Activated naive CD4-positive, alpha-beta T cell treated with anti-CD3 and anti-CD28 coated beads, Interleukin-2, amount 10 ng/mL, durations not matched to agents 7 days and 5 days (primary cell): ENCODE measurements at regions not wholly inside any gene's neighbourhood (a gene's known extent, or its start where the extent isn't known, plus 50 kb on each side); places are given as distances from the start of the nearest gene placed in this dataset.

Experiments
- CTCF ChIA-PET: fragments of 350-600 bp; sonication (Branson Sonifier 250); formaldehyde crosslinking; loops from one replicate; lab custom pipeline; 2021; ENCODE audit warnings: antibody characterized with exemption; lab: Charles Lee
- DNase-seq: peaks from one replicate; pipeline ENCODE4 v3.0.0-alpha.2; 2020
- H3K27ac Mint-ChIP-seq: one replicate; pipeline ENCODE4 v1.8.0; 2021; ENCODE audit warnings: mild to moderate bottlenecking, moderate library complexity, mixed read lengths
- H3K27me3 Mint-ChIP-seq: one replicate; pipeline ENCODE4 v1.8.0; 2021; ENCODE audit warnings: mild to moderate bottlenecking, mixed read lengths
- H3K36me3 Mint-ChIP-seq: one replicate; pipeline ENCODE4 v1.8.0; 2021; ENCODE audit warnings: mixed read lengths
- H3K4me1 Mint-ChIP-seq: one replicate; pipeline ENCODE4 v1.8.0; 2021; ENCODE audit warnings: mixed read lengths
- H3K4me3 Mint-ChIP-seq: one replicate; pipeline ENCODE4 v1.8.0; 2021; ENCODE audit warnings: mild to moderate bottlenecking, moderate library complexity, mixed read lengths
- H3K9me3 Mint-ChIP-seq: one replicate; pipeline ENCODE4 v1.8.0; 2021; ENCODE audit warnings: mixed read lengths

GRCh38 chr13:58883405-58883804 is 1251.9 kb downstream of the PCDH17 start:
- no peaks in the 10 kb centered on the region for H3K36me3 Mint-ChIP-seq
- H3K4me1 Mint-ChIP-seq = no peaks in the 10 kb centered on the region
- no peak overlapping the region for H3K27ac Mint-ChIP-seq
- no peaks in the 10 kb centered on the region for H3K27me3 Mint-ChIP-seq
- H3K9me3 Mint-ChIP-seq = no peaks in the 10 kb centered on the region
- CTCF ChIA-PET = no interaction called here
- DNase-seq = no peak
- no peak overlapping the region for H3K4me3 Mint-ChIP-seq

GRCh38 chr13:58884353-58885209 is 1253.0 kb downstream of the PCDH17 start:
- CTCF ChIA-PET = interaction anchor here (0.6 to 0.8 kb wide), 2 partner anchors 21 to 1255 kb away, joined by 3 read pairs; no protein-coding TSS in a partner anchor
- DNase-seq = no peak
- no peaks in the 10 kb centered on the region for H3K27me3 Mint-ChIP-seq
- H3K4me1 Mint-ChIP-seq = no peaks in the 10 kb centered on the region
- no peaks in the 10 kb centered on the region for H3K9me3 Mint-ChIP-seq
- no peak overlapping the region for H3K27ac Mint-ChIP-seq
- no peak overlapping the region for H3K4me3 Mint-ChIP-seq
- H3K36me3 Mint-ChIP-seq = no peaks in the 10 kb centered on the region

- Mint-ChIP-seq H3K27me3 (no peaks in the 10 kb centered on the region), H3K36me3 (no peaks in the 10 kb centered on the region), H3K4me1 (no peaks in the 10 kb centered on the region), H3K9me3 (no peaks in the 10 kb centered on the region), H3K4me3 (no peak overlapping the region), H3K27ac (no peak overlapping the region)
- no peak for DNase-seq
- CTCF ChIA-PET = no interaction called here
Observed at GRCh38 chr13:58889474-58889873, 1257.9 kb downstream of the PCDH17 start.

- H3K36me3 Mint-ChIP-seq = no peaks in the 10 kb centered on the region
- CTCF ChIA-PET = no interaction called here
- no peak overlapping the region for H3K27ac Mint-ChIP-seq
- H3K9me3 Mint-ChIP-seq = no peaks in the 10 kb centered on the region
- DNase-seq = no peak
- H3K4me1 Mint-ChIP-seq = no peaks in the 10 kb centered on the region
- no peaks in the 10 kb centered on the region for H3K27me3 Mint-ChIP-seq
- no peak overlapping the region for H3K4me3 Mint-ChIP-seq
Observed at GRCh38 chr13:58893396-58893795, 1261.9 kb downstream of the PCDH17 start.

DNA sequence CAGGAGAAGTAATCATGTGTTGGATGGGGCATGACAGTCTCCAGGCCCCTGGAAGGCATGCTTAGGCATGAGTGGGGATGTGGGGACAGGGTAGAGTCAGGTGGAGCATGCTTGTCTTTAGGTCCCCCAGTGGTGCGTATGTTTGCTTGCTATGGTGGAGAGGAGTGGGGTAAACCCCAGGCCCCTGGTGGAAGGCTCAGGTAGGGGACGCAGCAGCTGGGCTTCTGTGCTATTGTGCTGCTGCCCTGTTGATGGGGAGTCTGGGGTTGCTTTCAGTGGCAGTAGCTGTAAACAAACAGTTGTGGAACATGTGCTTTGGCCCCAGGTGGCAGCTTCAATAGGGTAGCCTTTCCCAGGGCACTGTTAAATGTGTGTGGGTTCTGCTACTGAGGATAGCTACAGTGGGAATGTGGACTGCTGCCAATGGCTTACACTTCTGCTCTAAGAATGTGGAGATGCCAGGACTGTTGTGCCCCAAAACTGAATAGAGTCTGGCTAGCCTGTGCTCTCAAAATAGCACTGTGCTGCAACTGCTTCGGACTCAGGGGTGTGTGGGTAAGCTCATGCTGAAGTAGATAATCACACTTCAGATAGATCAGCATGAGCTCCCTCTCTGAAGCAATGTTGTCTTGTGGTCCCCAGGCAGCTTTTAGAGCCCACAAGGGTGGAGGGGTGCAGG is 1257.3 kb downstream of the DIAPH3 start:
- Mint-ChIP-seq H3K9me3 (peaks cover 1% of the 10 kb centered on the region), H3K36me3 (no peaks in the 10 kb centered on the region), H3K27ac (no peak overlapping the region), H3K27me3 (no peaks in the 10 kb centered on the region), H3K4me1 (no peaks in the 10 kb centered on the region), H3K4me3 (no peak overlapping the region)
- DNase-seq = no peak
- CTCF ChIA-PET = no interaction called here

DNA sequence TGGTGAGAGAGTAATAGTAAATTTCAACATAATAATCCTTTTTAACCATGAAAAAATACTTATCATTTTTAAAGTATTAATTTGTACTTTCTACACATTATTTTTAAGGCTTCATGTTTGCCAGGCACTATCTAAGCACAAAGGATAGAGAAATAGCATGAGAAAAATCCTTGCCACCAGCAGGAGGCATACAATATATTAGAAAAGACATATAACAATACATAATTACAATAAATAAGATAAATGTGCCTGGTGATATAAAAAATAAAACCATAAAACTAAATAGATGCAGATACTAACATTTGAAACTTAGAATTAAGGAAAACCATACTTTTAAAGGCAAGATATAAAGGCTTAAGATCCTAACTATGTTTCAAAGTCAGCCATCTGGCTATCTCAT is 1256.4 kb downstream of the DIAPH3 start:
- CTCF ChIA-PET = no interaction called here
- H3K36me3 Mint-ChIP-seq = no peaks in the 10 kb centered on the region
- no peak overlapping the region for H3K27ac Mint-ChIP-seq
- no peak for DNase-seq
- H3K4me1 Mint-ChIP-seq = no peaks in the 10 kb centered on the region
- H3K9me3 Mint-ChIP-seq = peaks cover 1% of the 10 kb centered on the region
- H3K27me3 Mint-ChIP-seq = no peaks in the 10 kb centered on the region
- H3K4me3 Mint-ChIP-seq = no peak overlapping the region

GRCh38 chr13:58908019-58908679 is 1255.6 kb downstream of the DIAPH3 start:
- Mint-ChIP-seq H3K36me3 (no peaks in the 10 kb centered on the region), H3K4me1 (no peaks in the 10 kb centered on the region), H3K27me3 (no peaks in the 10 kb centered on the region), H3K4me3 (no peak overlapping the region), H3K27ac (no peak overlapping the region), H3K9me3 (no peaks in the 10 kb centered on the region)
- CTCF ChIA-PET = no interaction called here
- no peak for DNase-seq

- no peak for DNase-seq
- no peak overlapping the region for H3K4me3 Mint-ChIP-seq
- no peak overlapping the region for H3K27ac Mint-ChIP-seq
- no peaks in the 10 kb centered on the region for H3K36me3 Mint-ChIP-seq
- H3K9me3 Mint-ChIP-seq = peaks cover 2% of the 10 kb centered on the region
- H3K4me1 Mint-ChIP-seq = no peaks in the 10 kb centered on the region
- H3K27me3 Mint-ChIP-seq = no peaks in the 10 kb centered on the region
- CTCF ChIA-PET = no interaction called here
Observed at GRCh38 chr13:58919551-58919950, 1244.2 kb downstream of the DIAPH3 start.

DNA sequence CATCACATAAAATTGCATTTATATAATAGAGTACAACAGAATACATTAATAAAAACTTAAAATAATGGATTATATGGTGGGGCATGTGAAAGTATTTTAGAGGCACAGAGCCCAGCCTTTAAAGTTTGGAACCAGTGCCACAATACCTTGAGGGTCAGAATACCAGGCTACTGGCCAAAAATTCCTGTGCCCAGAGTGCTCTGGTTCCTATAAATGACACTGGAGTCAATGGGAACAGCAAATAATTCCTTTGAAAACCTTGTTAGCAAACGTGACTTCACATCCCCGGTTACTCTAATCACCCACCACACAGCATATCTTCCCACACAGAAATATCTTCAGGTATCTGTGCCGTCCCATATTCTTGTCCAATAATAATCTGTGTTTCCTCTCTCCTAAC is 1242.6 kb downstream of the DIAPH3 start:
- CTCF ChIA-PET = no interaction called here

DNA sequence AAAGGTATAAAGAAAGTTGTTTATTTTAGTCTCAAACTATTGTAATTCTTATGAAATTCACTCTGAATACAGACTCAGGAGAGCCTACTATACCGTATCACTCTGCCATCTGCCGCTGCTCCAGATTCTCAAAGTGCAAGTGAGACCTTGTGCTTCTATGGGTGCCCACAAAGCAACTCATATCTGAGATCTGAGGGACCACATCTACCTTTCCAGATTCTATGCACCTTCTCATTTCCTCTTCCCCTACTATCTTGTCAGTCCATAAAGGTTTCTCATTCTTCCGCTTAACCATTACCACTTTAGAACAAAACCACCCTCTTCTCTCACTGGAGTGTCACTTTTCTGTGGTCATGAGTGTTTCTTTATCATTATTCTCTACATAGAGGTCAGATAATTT is 1236.9 kb downstream of the DIAPH3 start:
- CTCF ChIA-PET = no interaction called here
- H3K4me1 Mint-ChIP-seq = no peaks in the 10 kb centered on the region
- no peaks in the 10 kb centered on the region for H3K36me3 Mint-ChIP-seq
- H3K27ac Mint-ChIP-seq = no peak overlapping the region
- no peak for DNase-seq
- H3K27me3 Mint-ChIP-seq = no peaks in the 10 kb centered on the region
- H3K4me3 Mint-ChIP-seq = no peak overlapping the region
- peaks cover 2% of the 10 kb centered on the region for H3K9me3 Mint-ChIP-seq

More for the DNA sequence above, 1242.6 kb downstream of the DIAPH3 start:
- Mint-ChIP-seq H3K4me1 (no peaks in the 10 kb centered on the region), H3K4me3 (no peak overlapping the region), H3K27me3 (no peaks in the 10 kb centered on the region), H3K9me3 (peaks cover 2% of the 10 kb centered on the region), H3K27ac (no peak overlapping the region), H3K36me3 (no peaks in the 10 kb centered on the region)
- DNase-seq = no peak

GRCh38 chr13:58933475-58933874 is 1230.3 kb downstream of the DIAPH3 start:
- no peaks in the 10 kb centered on the region for H3K27me3 Mint-ChIP-seq
- no peak overlapping the region for H3K4me3 Mint-ChIP-seq
- no peaks in the 10 kb centered on the region for H3K4me1 Mint-ChIP-seq
- no peaks in the 10 kb centered on the region for H3K36me3 Mint-ChIP-seq
- H3K9me3 Mint-ChIP-seq = no peaks in the 10 kb centered on the region
- no peak overlapping the region for H3K27ac Mint-ChIP-seq
- no peak for DNase-seq
- CTCF ChIA-PET = no interaction called here

- Mint-ChIP-seq H3K4me3 (no peak overlapping the region), H3K27ac (no peak overlapping the region), H3K27me3 (no peaks in the 10 kb centered on the region), H3K36me3 (no peaks in the 10 kb centered on the region), H3K9me3 (no peaks in the 10 kb centered on the region), H3K4me1 (no peaks in the 10 kb centered on the region)
- CTCF ChIA-PET = no interaction called here
- DNase-seq = no peak
Observed at GRCh38 chr13:58935689-58936088, 1228.0 kb downstream of the DIAPH3 start.

DNA sequence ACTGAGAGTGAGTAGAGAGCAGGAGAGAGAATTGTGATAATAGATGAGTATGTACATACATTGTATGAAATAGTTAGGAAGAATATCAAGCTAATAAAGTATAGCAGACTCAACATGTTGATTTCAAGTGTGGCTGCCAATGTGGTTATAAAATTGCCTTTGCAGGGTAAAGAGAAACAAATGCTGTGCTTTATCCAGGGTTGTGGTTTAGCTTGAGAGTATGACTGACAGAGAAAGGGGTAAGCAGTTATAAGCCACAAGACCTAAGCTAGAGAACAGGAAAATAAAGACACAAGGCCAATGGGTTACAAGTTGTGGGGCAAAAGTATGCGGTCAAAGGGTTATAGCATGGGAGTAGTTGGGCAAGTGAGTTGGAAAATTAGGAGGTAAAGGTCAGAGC is 1217.5 kb downstream of the DIAPH3 start:
- Mint-ChIP-seq H3K27me3 (no peaks in the 10 kb centered on the region), H3K4me3 (no peak overlapping the region), H3K9me3 (peaks cover 22% of the 10 kb centered on the region), H3K27ac (no peak overlapping the region), H3K4me1 (no peaks in the 10 kb centered on the region), H3K36me3 (no peaks in the 10 kb centered on the region)
- DNase-seq = no peak
- CTCF ChIA-PET = no interaction called here

DNA sequence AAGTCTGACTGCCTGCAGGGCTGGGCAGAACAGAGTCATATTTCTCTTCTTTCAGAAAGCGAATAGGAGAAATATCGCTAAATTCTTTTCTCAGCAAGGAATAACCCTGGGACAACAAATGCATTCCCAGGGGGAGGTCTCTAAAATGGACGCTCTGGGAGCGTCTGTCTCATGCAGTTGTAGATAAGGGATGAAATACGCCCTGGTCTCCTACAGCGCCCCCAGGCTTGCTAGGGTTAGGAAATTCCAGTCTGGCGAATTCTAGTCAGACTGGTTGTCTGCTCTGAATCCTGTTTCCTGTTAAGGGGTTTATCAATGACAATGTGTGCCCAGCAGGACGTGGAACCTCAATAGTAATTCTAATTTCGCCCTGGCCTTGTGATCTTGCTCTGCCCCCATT is 1214.1 kb downstream of the DIAPH3 start:
- no peak overlapping the region for H3K27ac Mint-ChIP-seq
- H3K4me3 Mint-ChIP-seq = no peak overlapping the region
- H3K36me3 Mint-ChIP-seq = no peaks in the 10 kb centered on the region
- CTCF ChIA-PET = no interaction called here
- H3K27me3 Mint-ChIP-seq = no peaks in the 10 kb centered on the region
- H3K4me1 Mint-ChIP-seq = no peaks in the 10 kb centered on the region
- peaks cover 18% of the 10 kb centered on the region for H3K9me3 Mint-ChIP-seq
- no peak for DNase-seq
